Skin of body (tissue), 1 donor: ENCODE measurements at regions not wholly inside any gene's neighbourhood (a gene's known extent, or its start where the extent isn't known, plus 50 kb on each side); places are given as distances from the start of the nearest gene placed in this dataset.
"Not testable (repeated sequence)": the region's sequence is repeated elsewhere in the genome, so short reads cannot be mapped to it uniquely, and the experiment has no call there.

Source experiments
- DNase-seq: peaks from one replicate; lab custom pipeline; 2025; lab: John Stamatoyannopoulos, UW

GRCh38 chr2:85941490-85941889 lies 52.7 kb upstream of the ST3GAL5 start:
- DNase-seq, result not testable (repeated sequence)

GRCh38 chr2:85939131-85939530 lies 50.3 kb upstream of the ST3GAL5 start:
- DNase-seq, result no peak
